Caki2 (cell line): ENCODE measurements at regions not wholly inside any gene's neighbourhood (a gene's known extent, or its start where the extent isn't known, plus 50 kb on each side); places are given as distances from the start of the nearest gene placed in this dataset.
A peak's percentile ranks its signal among the peaks of the same experiment; 100 is the strongest.

Experiments
- DNase-seq: peaks from one replicate; pipeline ENCODE4 v3.0.0-alpha.2; 2015; ENCODE audit warnings: low read depth
- in situ Hi-C: cut with HindIII; loops from 2 replicates; pipeline ENCODE4 v1.10.0; 2016; ENCODE audit warnings: low sequenced_read_pairs, low pct_unique_long_range_greater_than_20kb, mixed read lengths

DNA sequence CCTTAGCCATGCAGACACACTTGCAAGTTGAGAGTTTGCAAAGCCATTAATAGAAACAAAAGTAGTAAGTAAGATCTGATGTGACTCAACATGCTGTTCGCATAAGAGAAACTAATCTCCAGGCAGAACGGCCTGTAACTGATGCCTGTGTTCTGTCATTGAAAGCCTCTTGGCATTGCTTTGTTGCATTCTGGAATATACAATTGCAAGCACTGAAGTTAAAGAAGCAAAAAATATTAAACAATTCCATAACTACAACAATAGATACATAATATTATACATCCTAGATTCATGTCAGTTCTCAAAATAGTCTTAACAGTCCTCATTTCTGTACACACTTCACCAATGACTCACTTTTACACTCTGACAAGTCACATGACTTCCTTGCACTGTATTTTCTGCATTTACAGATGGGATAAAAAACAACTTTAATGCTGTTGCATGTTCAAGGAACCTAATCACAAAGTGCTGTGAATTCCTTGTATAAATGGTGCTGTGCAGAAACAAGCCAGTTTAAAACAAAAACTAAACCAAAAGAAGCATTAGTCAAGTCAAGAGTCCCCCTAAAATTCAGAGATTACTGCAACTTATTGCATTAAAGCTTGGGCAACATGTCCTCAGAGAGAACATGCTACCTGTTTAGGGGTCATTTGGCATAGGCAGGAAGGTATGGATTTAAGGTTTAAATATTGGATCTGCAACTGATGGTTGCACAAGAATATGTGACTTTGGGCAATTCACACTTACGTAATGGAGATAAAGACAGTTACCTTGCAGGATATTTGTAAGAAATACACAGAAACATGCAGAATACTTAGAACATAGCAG is 79.5 kb upstream of the SERP2 start:
- DNase-seq = no peak

DNA sequence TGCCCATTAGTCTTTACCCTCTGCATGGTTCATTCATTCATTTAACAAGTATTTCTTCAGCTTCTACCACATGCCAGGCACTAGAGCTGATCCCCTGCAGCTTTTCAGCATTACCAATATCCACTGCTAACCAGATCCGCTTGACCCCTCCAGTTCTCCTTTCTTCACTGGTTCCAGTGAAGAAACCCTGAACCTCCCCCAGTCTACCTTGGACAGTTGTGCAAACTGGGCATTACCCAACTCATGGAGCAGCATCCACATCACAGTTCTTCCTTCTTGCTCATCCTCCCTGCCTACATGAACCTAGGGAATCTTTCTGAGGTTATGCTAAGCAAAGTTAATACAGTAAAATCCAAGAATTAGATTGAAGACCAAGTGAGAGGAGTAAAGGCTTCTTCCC is 78.7 kb upstream of the SERP2 start:
- DNase-seq = no peak
- in situ Hi-C loops = no loop called here

More for the DNA sequence above, 79.5 kb upstream of the SERP2 start:
- in situ Hi-C loops = no loop called here

DNA sequence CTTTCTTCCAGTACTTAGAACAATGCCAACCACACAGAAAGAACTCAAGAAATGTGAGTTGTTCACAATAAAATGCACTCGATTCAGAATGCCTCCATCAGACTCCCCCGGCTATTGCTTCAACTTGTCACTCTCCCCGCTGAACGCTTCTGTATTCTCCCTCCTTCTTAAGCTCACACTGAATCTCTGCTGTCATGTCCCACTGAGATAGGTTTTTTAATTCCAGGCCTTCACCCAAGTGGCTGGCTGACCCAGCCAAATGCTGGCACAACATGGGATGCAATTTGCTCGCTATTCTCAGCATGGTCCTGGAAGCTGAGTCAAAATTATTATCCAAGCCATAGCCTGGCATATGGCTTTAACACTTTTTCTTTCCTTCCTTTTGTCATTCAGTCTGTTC is 76.8 kb upstream of the SERP2 start:
- DNase-seq = no peak
- in situ Hi-C loops = no loop called here

DNA sequence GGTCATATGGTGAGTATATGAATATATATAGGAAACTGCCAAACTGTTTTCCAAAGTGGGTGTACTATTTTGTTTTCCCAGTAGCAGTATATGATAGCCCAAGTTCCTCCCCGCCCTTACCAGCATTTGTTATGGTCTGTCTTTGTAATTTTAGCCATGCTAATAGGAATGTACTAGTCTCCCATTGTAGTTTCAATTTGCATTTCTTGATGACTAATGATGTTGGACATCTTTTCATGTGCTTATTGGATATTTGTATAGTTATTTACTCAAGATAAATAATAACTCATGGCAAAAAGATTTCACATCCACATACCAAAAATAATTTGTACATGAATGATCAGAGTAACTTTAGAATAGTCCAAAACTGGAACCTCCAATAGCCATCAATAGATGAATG is 75.3 kb upstream of the SERP2 start:
- in situ Hi-C loops = no loop called here
- no peak for DNase-seq

DNA sequence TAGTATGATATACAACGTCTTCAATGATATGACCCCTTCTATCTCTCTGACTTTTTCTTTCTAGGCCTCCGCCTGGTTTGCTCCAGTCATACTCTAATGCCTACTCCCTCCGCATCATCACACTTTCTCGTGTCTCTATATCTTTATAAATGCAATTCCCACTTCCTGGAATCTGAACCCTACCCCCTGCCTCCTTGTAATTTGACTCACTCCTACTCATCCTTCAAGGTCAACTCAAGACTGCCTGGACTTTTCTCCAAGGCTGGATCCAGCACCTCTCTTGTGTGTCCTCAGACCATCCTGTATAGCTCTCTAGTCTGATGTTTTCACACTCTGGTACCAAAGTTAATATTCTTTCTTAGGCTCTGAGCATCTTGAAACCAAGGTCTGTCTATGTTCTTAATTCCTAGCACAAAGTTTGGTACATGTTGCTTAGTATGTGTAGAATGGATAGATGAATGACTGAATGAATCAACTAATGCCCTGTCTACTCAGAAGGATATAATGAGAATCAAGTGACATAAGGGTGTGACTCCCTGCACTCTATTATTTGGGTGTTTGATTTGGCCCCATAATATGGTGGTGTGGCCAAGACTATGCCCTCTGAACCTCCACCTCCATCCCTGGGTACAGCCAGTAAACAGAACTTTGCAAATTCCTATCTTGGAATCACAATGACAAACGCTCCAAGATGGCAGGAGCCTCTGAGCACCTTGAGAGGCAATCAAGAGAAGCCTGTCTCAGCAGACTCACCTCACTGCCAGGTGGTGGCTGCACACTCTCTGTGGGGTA is 74.3 kb upstream of the SERP2 start:
- in situ Hi-C loops = no loop called here
- DNase-seq = no peak

DNA sequence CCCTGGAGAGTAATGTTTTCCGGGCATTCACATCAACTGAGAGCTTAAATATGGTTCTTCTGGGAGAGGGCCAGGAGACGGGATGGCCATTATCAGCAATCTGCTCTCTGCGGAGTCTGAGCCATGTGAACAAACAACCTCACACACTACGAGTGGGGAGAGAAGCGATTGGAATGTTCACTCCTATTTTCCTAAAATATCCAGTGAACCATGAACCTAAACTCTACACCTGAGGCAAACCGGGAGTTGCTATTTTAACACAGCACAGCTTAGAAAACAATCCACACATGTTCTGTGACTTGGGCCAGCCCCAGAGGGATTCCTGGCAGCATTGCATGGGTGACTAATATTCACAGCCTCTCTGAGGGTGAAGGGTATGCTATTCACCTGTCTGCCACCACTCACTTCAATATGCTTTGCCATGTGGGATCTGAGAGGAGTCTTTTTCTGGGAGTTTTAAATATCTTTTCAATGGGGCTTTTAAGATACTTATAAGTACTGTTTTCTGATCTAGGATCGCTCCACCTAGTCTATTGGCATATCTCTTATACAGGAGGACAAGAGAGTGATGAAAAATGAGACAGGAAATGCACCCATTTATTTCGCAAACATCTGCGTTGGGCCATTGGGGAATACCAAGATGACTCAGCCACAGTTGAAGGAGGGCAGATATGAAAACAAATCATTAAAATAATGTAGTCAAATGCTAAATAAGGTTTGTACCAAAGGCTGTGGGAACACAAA is 72.6 kb upstream of the SERP2 start:
- DNase-seq = peak; percentile 94
- in situ Hi-C loops = no loop called here

DNA sequence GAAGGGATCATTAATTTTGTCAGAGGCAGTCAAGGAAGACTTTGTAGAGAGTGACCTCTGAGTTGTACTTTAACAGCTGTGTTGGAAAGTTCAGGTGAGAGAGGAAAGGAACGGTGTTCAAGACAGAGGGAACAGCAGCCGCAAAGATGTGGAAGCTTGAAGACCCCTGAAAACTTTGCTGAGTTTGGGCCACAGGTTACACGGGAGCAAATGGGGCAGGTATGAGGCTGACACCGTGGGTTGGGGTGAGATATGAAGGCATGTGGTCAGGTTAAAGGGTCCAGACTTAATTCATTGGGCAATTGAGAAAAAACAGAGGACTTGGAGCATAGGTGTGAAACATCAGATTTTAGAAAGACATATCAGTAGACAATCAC is 72.0 kb upstream of the SERP2 start:
- in situ Hi-C loops = no loop called here
- DNase-seq = no peak

DNA sequence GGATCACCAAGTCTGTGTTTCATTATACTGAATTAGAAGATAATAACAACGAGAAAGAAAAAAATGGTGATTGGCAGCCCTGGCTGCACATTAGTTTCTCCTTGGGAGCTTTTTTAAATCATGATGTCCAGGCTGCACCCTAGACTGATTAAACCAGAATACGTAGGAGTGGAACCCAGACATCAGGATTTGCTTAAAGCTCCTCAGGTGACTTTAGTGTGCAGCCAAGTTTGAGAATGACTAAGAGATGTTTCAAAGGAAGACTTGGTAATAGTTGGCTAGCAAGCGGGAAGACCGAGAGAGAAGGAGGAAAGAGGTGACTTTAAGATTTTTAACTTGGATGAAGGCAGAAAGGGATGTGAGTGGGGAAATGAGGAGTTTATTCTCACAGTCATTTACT is 71.4 kb upstream of the SERP2 start:
- in situ Hi-C loops = no loop called here

DNA sequence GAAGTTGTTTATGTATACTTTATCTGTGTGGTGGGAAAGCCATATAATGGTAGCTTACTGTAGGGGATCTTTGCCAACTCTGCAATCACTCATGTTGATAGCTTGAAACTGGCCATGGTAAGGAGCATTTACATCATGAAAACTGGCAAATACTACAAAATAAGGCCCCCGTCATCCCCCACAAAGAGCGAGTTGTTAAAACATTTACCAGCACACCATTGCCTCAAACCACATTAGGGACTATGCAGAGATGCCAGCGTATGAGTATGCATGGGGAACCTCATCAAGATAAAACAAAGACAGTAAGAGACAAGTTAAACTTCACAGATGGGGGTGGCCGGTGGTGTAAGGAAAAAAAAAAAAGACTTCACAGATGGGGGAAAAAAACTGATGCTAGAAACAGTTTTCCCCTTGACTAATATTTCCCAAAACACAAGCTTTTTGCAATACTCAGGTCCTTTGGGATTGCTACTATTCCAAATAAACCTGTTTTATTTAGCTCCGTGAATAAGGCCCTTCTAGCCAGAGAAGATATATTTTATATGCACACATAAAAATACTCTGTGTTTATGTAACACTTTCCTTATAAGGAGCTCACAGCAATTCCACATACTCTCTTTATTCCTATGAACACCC is 70.6 kb upstream of the SERP2 start:
- in situ Hi-C loops = no loop called here
- DNase-seq = no peak

More for the DNA sequence above, 71.4 kb upstream of the SERP2 start:
- DNase-seq = no peak

DNA sequence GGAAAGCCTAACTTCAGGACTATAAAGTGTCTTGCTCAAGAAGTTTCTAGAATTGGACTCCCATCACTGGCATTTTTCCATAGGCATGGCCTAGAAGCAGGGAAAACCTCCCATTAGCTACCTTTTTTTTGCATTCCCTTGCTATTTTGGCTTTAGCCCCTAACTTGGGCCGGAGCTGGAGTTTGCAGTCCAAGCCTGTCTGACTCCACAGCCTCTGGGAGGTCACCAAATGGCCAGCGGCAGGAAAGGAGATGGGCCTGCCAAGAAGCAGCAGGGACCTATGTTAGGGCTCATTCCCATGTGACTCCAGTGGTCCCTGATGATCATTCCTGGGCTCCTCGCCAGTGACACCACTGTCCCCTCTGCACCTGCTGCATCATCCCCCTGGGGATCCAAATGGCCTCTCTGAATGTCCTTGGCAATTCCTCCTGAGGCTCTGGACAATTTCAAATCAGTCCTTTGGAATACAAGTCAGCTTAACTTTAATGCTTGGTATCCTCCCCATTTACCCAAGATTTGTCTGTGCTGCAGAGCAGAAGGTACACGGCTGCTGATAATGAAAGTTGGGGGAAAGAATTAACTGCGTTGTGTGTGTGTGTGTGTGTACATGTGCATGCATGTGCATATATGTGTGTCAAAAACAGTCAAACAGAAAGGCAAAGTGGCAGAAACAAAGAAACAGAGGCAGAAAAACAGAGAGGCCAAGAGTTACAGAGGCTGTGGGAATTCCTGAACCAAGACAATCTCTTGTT is 69.8 kb upstream of the SERP2 start:
- DNase-seq = no peak
- in situ Hi-C loops = no loop called here

DNA sequence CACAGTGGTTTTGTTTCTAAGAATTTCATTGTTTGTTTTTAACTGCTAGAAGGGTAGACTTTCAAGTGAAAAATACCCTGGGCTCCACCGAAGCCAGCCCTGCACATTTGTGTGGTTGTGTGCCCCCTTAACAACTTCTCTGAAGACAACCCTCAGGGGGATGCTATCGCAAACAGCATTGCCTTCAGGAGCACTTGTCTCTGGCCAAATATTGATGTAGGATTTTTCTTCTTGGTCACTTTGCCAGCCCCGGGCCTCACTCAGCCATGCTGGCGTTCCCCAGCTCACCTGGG is 69.2 kb upstream of the SERP2 start:
- in situ Hi-C loops = no loop called here
- no peak for DNase-seq

DNA sequence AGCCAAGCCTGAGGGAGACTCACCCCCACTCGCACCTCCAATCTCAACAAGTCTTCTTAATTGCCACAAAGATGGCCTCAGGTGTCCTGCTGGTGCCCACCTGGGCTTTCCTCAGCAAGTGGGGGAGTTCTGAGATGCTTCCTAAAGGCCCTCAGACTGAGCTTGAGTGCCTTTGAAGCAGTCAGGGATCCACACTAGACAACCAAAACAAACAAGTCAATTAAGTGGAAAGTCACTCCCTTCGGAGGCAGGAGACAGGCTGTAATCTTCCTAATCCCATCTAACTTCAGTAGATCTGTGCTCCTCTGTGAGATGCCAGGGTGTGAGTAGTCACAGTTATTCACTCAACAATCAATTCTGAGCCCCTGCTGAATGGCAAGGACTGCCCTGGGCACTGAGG is 68.3 kb upstream of the SERP2 start:
- in situ Hi-C loops = no loop called here
- no peak for DNase-seq

DNA sequence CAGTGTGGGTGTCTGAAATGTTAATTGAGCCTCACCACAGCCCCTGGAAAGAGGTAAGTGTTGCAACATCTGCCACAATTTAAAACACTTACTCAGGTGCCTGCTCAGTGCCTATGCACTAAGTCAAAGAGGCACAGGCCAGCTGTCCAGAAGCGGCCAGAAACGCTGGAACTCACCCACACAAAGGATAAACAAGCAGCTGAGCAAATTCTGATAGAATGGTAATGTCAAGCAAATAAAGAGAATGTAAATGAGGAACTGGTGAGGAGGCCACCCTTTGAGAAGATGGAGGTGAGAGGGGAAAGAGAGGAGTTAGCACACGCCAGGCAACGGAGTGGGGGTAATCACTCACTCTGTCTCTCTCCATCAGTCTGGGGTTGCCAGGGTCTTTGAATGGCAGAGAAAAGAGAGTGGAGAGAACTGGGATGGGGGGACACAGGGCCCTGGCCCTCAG is 67.7 kb upstream of the SERP2 start:
- no peak for DNase-seq
- in situ Hi-C loops = no loop called here

DNA sequence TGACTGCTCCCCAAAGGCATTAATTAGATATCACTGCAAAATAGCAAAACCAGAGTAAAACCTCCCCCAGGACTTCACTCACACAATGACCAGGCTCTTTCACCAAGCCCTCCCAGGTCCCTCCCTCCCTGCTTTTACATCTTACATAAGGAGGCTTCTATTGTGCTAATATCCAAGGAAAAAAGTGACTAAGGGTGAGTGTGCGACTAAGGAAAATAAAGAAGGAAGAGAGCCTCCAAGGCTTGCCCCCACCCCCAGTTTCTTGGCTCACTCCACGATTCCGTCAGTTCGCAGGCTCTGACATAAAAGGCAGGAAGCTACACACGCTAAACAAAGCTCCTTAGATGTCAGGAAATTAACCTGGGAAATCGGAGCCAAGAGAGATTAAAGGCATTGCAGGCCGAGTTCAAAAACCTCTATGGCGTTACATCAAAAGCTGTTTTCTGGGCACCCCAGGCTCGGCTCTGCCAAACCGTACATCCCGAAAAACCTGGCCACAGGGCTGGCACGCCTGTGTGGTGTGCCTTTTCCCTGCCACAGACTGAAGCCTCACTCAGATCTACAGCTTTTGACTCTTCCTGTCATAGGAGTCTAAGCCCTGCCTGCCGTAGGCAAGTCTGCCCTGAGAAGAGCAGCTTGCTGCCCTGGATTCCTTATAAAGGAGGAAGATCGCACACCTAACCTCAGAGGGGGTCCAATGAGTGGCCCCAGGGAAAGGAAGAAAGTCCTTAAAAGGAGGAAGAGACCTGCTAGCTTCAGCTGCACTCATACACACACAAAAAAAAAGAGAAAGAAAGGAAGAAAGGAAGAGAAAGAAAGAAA is 67.0 kb upstream of the SERP2 start:
- DNase-seq = peak; percentile 89

DNA sequence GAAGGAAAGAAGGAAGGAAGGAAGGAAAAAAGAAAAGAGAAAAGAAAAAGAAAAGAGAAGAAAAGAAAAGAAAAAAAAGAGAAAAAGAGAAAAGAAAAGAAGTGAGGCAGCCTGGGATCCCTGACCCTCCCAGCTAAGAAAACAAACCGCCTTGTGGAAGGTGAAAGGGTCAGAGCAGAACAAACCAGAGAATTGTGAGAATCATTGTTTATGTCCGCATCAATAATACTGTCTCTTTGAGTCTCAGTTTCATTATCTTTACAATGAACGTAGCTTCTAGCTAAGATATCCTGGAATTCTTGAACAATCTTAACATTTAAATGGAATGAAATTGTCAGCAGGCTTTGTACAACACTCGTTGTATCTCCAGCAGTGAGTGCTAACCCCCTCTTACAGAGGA is 66.4 kb upstream of the SERP2 start:
- in situ Hi-C loops = no loop called here
- no peak for DNase-seq

More for the DNA sequence above, 67.0 kb upstream of the SERP2 start:
- in situ Hi-C loops = no loop called here

DNA sequence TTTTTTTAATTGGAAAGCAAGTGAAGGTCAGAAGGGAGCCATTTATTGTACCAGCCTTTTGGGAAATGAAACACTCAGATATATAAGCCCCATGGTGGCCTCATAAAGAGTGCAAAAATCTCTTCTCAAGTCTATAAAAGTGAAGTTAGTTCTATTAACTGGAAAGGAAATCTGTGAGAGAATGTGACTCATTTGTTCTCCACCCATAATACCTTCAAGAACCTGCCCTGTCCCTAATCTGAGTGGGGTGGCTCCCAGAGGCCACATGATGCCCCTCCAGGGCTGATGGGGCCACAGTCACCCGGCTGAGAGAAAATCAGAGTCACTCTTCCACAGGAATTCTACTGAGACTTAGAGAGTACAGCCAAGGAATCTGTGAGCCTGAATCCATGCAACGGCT is 65.8 kb upstream of the SERP2 start:
- in situ Hi-C loops = no loop called here
- no peak for DNase-seq

DNA sequence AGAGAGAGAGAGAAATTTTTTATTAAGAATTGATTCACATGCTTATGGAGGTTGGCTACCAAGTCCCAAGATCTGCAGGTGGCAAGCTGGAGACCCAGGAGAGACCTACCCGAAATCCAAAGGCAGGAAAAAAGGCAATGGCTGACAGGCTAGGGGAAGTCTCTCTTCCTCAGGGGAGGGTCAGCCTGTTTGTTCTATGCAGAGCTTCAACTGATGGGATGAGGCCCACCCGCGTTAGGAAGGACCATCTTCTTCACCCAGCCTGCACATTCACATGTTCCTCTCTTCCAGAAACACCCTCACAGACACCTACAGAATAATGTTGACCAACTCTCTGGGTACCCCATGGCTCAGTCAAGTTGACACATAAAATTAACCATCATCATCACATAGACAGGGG is 65.3 kb upstream of the SERP2 start:
- DNase-seq = no peak
- in situ Hi-C loops = no loop called here
